A549 (cell line): ENCODE measurements at regions not wholly inside any gene's neighbourhood (a gene's known extent, or its start where the extent isn't known, plus 50 kb on each side); places are given as distances from the start of the nearest gene placed in this dataset.

Experiments used
- BHLHE40 ChIP-seq: IDR thresholded peaks from 2 replicates; pipeline ENCODE4 v1.6.1; 2012; ENCODE audit warnings: low read depth, low read length, inconsistent platforms
- CHD2 ChIP-seq: fragments of 150-350 bp; IDR thresholded peaks from 2 replicates; pipeline ENCODE4 v1.6.1; 2014; ENCODE audit warnings: low read length; ENCODE audit not compliant: partially characterized antibody
- CTCF ChIP-seq: fragments of >200 bp; sonication (Bioruptor Twin); formaldehyde crosslinking; IDR thresholded peaks from 3 replicates; pipeline ENCODE4 v1.5.1; 2016
- EP300 ChIP-seq, 2 experiments: fragments of >200 bp; sonication (Bioruptor Twin); formaldehyde crosslinking; IDR thresholded peaks; 2 replicates in 1 of 2; 3 replicates in 1 of 2; pipeline ENCODE4 v1.6.1; 2016 to 2017
- JUN ChIP-seq, 2 experiments: fragments of >200 bp; sonication (Bioruptor Twin); formaldehyde crosslinking; IDR thresholded peaks; 2 replicates in 1 of 2; 3 replicates in 1 of 2; pipeline ENCODE4 v1.6.1; 2016 to 2017
- MYC ChIP-seq: IDR thresholded peaks from 2 replicates; pipeline ENCODE4 v1.6.1; 2012; ENCODE audit warnings: mild to moderate bottlenecking, inconsistent platforms, low read length, improper control_type of control experiment, borderline replicate concordance
- NPAS2 ChIP-seq: fragments of 250-450 bp; sonication (Bioruptor Pico); IDR thresholded peaks from 2 replicates; pipeline ENCODE4 v1.8.0; 2022; ENCODE audit warnings: mild to moderate bottlenecking, moderate library complexity, borderline replicate concordance
- RAD21 ChIP-seq, 2 experiments: fragments of >200 bp in 1 of 2; sonication (Bioruptor Twin) in 1 of 2; formaldehyde crosslinking in 1 of 2; IDR thresholded peaks in 1 of 2; conservative IDR thresholded peaks in 1 of 2; 2 replicates in 1 of 2; 3 replicates in 1 of 2; pipeline ENCODE4 v1.6.1; 2012 to 2018; ENCODE audit warnings: inconsistent platforms in 1 of 2
- RARB ChIP-seq: fragments of 250-450 bp; sonication (Bioruptor Pico); IDR thresholded peaks from 2 replicates; pipeline ENCODE4 v1.8.0; 2021; ENCODE audit warnings: mild to moderate bottlenecking, moderate library complexity
- SMC3 ChIP-seq: fragments of >200 bp; sonication (Bioruptor Twin); formaldehyde crosslinking; IDR thresholded peaks from 3 replicates; pipeline ENCODE4 v1.6.1; 2018; ENCODE audit warnings: inconsistent platforms

GRCh38 chr3:190989218-190989617, 126.7 kb upstream of the GMNC start:
- TF ChIP-seq BHLHE40 (no peak), CTCF (no peak), CHD2 (no peak), RAD21 (conservative IDR thresholded peaks at IDR 0.05 in 1 of 2, IDR thresholded peaks at IDR 0.05 in 1 of 2) (no peak), NPAS2 (CRISPR knock-in tag) (no peak), EP300 (IDR thresholded peaks at IDR 0.05) (no peak), MYC (no peak), RARB (CRISPR knock-in tag) (no peak), SMC3 (no peak), JUN (IDR thresholded peaks at IDR 0.05) (no peak)
